GM18870 (cell line): ENCODE measurements at regions not wholly inside any gene's neighbourhood (a gene's known extent, or its start where the extent isn't known, plus 50 kb on each side); places are given as distances from the start of the nearest gene placed in this dataset.
"Not testable (repeated sequence)": the region's sequence is repeated elsewhere in the genome, so short reads cannot be mapped to it uniquely, and the experiment has no call there.

ENCODE experiments used
- ATAC-seq: cut with Tn5 transposase; IDR thresholded peaks from one replicate; pipeline ENCODE4 v1.9.1; 2021; ENCODE audit warnings: moderate library complexity; ENCODE audit not compliant: unreplicated experiment

DNA sequence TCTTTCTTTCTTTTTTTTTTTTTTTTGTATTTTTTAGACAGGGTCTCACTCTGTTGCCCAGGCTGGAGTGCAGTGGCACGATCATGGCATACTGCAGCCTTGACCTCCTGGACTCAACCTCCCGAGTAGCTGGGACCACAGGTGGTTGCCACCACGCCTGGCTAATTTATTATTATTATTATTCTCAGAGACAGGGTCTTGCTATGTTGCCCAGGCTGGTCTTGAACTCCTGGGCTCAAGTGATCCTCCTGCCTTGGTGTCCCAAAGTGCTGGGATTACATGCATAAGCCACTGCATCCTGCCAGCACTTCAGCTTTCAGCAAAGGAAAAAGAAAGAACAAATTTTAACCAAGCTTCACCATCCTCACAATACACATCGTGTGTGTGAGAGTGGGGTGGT, 97.9 kb upstream of the SERBP1 start:
- no peak for ATAC-seq

DNA sequence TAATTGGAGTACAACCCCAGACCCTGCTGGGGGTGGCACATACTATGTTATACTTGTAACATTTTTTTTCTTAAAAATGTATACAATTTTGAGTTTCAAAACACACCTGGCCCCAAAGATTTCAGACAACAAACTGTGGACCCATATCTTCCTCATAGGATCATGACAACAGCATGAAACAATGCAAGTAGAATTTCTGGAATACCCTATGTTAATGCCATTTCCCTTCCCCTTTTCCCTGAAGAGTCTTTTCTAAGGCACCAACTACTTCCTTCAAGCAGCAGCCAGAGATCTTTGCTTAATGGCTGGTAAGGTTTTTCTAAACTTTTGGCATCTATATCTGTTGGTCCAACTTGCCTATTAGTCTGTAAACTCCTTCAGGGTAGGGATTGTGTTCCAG, 99.9 kb upstream of the SERBP1 start:
- ATAC-seq: no peak

DNA sequence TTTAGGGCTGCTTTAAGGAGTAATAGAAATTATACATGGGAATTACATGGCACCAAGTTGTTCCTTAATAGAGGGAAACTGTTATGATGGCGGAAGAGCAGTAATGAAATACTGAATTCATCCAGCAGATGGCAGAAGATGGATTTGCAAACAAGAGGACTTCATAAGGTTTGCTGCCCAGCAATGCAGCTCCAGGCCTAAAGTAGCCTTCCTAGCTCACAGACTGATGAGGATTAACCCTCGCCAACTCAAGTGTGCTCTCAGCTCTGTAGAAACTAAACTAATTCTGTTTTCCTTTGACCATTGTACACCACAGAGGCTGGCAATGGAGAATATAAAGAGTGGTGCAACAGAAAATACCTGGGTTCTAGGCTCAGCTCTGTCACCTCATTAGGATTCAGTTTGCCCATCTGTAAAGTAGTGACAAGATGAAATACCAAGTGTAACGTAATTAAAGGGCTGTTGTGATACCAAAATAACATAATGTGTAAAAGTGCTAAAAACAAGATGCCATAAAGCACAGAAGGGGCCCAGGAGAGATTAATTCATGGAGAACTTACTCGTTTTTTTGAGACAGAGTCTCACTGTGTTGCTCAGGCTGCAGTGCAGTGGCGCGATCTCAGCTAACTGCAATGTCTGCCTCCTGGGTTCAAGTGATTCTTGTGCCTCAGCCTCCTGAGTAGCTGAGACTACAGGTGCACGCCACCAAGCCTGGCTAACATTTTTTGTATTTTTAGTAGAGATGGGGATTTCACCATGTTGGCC, 102.4 kb upstream of the SERBP1 start:
- ATAC-seq: no peak

DNA sequence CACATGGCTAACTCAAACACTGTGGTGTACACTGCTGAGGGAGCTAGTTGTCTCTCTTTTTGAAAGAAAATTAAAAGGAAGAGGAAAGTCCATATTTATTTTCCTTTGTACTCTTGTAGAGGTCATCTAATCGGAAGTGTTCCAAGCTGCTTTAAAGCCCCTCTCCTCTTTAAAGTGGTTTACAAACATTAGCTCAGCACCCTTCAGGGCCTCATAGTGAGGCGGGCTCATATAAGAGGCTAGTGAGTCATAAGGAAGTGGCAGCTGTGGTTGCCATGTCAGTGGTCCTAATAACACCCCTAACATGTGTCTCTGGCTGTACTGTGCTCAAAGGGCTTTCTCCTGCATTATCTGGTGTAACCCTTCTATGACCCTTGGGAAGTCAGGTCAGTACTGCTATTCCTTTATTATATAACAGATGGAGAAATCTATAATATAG, 104.4 kb upstream of the SERBP1 start:
- ATAC-seq: no peak

DNA sequence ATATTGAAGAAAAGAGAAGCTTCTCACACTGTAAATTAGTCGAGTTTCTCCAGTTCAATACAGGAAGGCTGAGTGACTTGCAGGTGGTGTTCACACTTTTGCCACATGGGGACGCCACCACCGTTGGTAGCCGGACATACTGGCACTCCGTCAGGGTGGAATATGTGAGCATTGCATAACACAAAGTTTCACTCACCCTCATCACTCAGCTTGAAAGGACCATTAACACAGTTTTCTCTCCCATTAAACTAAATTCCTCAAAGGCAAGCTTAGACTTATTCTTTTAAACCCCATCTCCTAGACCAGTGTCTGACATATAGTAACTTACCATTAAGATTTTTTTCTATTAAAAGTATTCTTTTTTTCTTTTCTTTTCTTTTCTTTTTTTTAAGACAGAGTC, 105.3 kb upstream of the SERBP1 start:
- peak; percentile 75 for ATAC-seq

DNA sequence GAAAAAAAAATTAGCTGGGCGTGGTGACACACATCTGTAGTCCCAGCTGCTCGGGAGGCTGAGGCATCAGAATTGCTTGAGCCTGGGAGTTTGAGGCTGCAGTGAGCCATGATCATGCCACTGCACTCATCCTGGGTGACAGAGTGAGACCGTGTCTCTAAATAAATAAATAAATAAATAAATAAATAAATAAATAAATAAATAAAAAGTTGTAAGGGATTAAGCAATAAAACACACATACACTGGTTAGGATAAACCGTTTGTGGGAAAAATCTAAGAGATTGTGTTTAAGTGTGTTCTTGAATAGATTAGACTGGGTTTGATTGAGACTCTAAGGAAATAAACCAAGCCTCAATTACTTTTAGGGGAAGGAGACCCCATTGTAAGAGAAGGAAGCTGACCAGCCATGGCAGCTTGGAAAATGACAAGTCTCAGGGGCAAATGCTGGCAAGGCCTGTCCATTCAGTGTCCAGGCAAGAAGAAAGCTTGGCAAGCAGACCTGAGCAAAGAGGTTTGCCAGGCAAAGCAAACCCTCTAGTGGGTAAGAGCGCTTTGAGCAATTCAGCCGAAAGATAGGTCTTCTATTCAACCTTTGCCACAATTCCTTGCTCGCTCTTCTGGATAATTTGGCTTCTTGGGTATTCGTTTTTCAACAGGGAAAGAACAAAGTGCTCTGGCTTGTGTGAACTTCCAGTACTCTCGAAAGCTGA, 106.9 kb upstream of the SERBP1 start:
- ATAC-seq: no peak

DNA sequence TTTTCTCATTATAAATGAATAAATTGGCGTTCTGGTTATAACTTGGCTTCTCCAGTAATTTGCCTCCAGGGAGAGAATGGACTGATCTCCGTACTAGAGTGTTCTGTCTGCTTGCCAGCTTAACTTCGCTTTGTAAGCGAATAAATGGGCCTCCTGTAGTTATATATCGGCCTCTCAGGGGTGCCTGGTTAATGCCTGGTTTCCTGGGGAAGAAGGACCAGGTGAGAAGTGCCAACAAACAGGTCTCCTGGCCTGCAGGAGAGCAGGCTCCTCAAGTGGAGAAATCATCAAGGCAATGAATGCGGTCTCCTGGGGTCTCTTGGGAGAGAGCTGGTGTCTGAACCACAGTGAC, 107.4 kb upstream of the SERBP1 start:
- no peak for ATAC-seq

DNA sequence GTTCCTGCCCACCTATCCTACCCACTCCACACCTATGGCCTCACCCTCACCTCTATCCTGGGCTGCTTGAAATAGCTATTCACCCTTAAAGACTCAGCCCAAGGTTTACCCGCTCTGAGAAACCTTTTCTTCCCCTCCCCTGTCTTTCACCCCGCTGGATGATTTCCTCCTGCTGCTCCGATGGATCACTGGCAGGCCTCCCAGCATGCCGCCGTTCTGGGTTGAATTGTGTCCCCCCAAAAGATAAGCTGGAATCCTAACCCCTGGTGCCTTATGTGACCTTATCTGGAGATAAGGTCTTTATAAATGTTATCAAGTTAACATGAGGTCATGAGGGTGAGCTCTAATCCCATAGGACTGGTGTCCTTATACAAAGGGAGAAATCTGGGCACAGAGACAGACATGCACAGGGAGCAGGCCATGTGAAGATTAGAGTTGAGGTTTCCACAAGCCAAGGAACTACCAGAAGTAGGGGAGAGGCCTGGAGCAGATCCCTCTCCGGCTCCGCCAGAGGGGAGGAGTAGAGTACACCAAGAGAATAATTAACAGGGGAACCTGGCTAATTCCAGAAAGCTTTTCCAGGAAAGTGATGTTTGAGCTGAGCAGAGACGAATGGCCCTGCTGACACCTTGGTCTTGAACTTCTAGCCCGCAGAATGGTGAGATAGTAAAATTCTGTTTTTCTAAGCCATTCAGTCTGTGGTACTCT, 110.0 kb upstream of the SERBP1 start:
- ATAC-seq: no peak

DNA sequence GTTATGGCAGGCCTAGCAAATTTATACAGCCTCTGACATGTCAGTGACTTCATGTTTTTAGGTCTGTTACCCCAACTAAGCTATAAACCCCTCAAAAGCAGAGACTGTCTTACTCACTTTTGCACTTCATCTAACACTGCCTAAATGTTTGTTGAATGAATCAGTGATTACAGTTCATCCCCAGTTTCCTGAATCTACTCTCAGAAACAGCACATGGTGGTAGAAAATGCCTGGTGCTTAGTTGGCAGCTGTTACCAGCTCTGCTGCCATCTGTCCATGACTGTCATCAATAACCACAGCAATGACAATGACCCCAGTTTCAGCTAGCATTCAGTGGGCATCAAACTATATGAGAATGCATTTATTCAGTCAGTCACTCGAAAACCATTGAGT, 110.5 kb upstream of the SERBP1 start:
- no peak for ATAC-seq

DNA sequence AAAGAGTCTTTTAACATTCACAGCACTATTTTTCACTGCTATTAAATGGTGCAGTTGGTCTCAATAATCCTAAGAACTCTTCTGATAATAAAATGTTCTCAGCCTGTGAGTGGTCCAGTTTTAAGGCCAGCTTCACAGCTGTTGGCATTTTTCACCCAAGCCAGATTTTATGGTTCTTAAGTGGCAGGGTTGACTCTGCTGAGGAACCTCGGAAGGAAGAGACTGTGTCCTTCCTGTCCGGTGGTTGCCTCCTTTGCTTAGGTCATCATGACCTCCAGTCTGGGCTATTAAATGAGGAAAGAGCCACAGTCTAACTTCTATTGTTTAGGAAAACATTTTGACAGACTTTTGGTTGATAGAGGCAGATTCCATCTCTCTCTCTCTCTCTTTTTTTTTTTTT, 112.5 kb upstream of the SERBP1 start:
- ATAC-seq: no peak

DNA sequence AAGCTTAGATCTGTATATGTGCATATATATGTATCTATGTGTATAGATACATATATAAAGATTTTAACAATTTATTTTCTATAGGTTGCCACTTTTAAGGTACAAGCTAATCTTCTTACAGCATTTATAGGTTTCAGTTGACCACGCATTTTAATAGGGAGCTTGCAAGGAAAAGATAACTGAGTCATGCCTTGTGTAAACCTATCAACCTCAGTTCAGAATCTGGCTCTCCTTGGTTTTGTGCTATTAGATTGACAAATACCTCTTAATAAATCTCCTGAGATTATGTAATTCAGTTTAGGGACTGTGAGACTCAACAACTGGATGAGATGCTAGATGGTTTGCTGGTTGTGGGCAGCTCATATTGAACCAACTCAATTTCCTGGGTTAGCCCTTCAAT, 114.7 kb upstream of the SERBP1 start:
- no peak for ATAC-seq

DNA sequence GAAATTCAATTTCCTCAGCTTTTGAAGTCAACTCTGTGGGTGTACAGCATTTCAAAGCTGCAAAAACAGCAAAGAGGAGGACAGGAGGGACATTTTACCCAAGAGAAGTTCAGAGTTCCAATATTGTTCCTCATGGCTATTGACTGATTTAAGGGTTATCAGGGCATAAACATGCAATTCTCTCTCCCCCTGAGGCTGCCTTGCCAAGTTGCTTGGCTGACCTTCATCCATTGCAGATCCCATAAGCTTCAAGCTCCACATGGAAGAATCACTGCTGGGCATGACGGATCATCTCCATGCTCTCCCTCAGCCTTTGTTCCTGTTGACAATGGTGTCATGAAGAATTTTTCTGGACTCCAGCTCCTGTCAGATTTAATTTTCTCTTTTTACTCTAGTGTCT, 115.2 kb upstream of the SERBP1 start:
- no peak for ATAC-seq

DNA sequence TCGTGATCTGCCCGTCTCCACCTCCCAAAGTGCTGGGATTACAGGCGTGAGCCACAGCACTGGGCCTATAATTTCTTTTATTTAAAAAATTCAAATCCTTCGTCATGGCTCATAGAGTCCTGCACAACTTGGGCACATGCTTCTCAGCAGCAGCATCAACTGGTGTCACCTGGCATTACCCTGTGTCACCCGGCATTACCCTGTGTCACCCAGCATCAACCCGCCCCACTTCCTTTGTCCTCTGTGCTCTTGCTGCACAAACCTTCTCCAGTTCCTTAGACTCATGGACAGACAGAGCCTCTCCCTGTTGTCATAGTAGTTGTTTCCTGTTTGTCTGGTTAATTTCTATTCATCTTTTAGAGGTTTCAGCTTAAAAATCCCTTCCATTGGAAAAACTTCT, 121.2 kb upstream of the SERBP1 start:
- ATAC-seq: no peak

DNA sequence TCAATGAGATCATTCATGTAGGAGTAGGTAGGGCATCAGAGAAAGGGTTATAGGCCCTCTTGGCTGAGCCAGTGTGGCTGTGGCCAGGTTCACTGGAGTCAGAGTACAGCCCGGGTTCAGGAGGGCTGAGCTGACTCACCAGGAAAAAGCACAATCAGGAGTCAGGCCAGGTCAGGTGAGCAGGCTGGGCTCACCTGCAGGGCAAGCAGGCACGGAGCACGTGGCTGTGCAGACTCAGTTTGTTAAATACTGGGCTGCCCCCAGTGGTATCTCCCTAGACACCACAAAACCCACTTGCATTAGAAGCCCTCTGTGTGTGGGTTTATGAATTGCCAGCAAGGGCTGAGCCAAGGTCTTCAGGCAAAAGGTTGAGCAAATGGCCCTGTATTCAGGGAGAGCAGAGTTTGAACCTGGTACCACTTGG, 122.1 kb upstream of the SERBP1 start:
- ATAC-seq: no peak

DNA sequence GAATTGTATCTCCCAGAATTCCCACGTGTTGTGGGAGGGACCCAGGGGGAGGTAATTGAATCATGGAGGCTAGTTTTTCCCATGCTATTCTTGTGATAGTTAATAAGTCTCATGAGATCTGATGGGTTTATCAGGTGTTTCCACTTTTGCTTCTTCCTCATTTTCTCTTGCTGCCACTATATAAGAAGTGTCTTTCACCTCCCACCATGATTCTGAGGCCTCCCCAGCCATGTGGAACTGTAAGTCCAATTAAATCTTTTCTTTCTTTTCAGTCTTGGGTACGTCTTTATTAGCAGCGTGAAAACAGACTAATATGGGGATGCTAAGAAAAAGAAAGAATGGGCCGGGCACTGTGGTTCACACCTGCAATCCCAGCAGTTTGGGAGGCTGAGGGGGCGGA, 124.0 kb upstream of the SERBP1 start:
- ATAC-seq: not testable (repeated sequence)

DNA sequence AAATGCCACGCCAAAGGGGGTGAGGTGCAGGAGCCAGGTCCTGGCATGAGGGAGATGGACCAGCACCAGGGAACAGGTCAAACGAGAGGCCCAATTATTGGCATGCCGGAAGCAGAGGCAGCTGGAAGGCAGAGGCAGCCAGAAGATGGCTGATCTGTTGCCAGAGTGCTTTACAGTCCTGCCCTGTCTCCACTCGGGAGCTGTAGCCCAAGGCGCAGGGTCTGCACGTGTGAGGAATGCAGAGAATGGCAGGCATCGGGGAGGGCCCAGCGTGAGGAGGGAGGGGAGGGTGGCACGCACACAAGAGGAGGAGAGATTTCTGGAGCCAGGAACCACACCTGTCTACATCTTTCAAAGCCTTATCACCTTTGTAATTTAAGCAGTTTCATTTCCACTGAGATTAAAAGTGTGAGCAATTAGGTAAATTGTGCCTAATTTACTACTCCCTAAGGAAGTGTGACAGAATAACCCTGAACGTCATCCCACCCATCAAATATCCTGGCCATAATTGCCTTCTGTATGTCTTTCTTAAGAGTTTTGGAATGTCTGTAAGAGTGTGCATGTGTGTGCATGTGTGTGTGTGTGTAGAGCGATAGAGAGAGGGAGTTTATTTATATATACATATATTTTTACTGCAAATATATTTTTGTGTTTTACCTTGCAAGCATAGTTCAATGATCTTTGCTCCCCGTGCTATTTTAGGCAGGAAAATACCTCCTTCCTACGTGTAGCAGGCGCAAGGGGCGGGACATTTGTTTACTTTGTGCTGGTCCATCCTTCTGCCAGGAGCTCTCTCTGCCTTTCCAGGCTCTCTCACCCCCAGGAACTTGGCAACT, 125.5 kb upstream of the SERBP1 start:
- no peak for ATAC-seq

DNA sequence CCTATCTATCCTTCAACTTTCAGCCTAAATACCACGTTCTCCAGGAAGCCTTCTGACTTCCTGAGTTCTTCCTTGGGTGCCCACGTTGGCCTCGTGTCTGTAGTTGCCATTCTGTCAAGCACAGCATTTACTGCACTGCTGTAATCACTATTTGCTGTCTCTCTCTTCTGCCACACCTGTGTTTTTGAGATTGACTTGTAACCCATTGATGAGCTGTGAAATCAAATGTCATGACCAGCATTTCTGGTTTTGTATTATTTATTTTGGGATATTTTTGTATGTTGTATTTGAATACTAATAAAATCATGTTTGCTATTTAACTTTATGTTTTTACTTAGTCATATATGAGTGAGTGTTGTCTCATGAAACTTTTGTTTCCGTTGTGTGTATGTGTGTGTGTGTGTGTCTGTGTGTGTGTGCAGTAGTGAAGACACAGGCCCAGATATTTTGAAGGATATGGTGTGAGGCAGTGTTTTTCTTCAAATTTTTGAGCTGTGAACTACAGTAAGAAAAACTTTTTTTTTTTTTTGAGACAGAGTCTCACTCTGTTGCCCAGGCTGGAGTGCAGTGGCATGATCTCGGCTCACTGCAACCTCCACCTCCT, 126.2 kb upstream of the SERBP1 start:
- ATAC-seq: no peak

DNA sequence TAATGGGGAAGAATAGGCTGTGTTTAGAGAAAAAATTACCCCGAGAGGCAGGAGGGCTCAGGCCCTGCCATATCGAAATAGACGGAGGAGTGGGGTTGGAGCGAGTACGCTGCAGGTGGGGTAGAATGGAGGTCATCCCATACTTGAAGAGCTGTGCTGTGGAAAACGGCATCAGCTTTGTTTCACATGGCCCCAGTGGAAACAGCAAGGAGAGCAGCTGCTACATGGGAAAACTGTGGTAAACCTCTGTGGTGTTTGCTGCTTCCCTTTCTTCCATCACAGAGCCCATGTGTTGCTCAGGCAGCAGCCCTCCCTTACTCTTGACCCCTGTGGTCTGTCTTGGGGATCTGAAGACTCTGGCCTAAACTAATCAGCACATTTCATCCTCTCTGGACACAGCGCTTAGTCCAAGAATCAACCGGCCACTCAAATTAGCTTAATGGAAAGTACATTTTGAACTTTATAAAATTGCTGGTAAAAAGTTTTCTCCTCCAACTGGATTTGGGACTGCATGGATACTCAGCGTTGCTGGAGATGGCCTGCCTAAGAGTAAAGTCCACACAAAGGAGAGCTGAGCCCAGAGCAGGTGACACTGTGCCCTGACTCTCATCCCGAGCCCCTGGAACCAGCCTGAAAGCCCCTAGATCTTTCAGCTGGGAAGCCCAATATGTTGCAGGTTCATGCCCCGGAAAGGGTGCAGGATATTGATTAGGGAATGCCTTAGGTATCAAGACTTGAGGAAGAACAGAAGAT, 127.1 kb upstream of the GADD45A start:
- no peak for ATAC-seq

DNA sequence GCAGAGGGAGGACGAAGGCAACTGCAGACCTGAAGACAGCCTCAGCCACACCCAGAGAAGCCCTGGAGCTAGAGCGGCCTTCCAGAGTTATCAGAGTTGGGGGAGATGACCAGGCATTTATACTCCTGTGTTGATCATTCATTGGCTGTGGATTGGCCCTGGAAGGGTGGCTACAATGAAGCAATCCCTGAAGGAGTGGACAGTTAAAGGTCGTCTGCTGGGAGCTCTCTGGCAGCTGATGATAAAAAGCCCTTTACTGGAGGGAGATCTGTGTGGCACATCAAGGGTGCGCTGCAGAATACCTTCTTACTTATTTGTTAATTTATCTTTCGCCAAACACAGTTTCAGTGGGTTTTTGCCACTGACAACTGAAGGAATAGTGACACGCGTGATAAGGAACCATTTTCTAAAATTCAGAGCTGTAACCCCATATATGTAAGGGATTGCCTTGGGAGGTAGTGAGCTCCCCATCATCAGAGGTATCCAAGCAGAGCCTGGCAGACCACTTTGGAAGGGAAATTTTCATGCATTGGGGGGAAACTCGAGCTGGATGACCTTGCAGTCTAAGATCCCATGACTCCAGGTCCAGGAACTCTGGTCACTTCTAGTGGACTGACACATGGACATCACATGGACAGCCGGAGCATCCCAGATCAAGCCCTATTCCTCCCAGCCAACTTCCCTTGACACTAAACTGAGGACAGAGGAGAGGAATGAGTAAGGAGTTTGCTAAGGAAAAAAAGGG, 126.4 kb upstream of the GADD45A start:
- ATAC-seq: no peak
